Heart left ventricle (tissue), 13 donors: ENCODE measurements at regions not wholly inside any gene's neighbourhood (a gene's known extent, or its start where the extent isn't known, plus 50 kb on each side); places are given as distances from the start of the nearest gene placed in this dataset.

Experiments used
- POLR2A ChIP-seq, 2 donors: fragments of 450-650 bp; IDR thresholded peaks; one replicate each; pipeline ENCODE4 v1.6.1; 2017; ENCODE audit warnings: antibody characterized with exemption in 2 of 2, mild to moderate bottlenecking in 2 of 2, moderate library complexity in 2 of 2
- TF ChIP-seq, protein P1 (sequence below), 12 donors: fragments of 200-600 bp; sonication (generic) in 4 of 12; IDR thresholded peaks; one replicate each; pipeline versions ENCODE4 v1.5.0 to v1.8.0; 2018 to 2022; ENCODE audit warnings: antibody characterized with exemption in 12 of 12, mild to moderate bottlenecking in 5 of 12
- donor health status: ischemic (EF 13 %, LVEDD 7.1; RV severe dilation, severe dysfunction).
- donor health status: DM: no; HTN: yes; CAD: no.
- donor health status: DM: no; HTN: no; CAD: no.
- donor health status: ischemic (EF 25% LVEDD 6.9; RV normal size, moderate dysfunction).
- donor health status: ischemic (EF 25% LVEDD 5.7; RV mildly dilated, moderate dysfunction).
- donor health status: ischemic (EF 35%, LVEDD 5.7; RV mildly dilated, moderate dysfunction).
- donor health status: nonischemic (EF 11% LVEDD 7.7; RV severe dilation, severe dysfunction).
- donor health status: DM: yes; HTN: yes; CAD: no.
- donor health status: PGD.
- donor health status: ischemic (EF 29% LVEDD 5.4; RV normal size, mild dysfunction).
- donor health status: nonischemic (EF 23%, LVEDD 6.1; RV moderate dilation, normal function).

DNA sequence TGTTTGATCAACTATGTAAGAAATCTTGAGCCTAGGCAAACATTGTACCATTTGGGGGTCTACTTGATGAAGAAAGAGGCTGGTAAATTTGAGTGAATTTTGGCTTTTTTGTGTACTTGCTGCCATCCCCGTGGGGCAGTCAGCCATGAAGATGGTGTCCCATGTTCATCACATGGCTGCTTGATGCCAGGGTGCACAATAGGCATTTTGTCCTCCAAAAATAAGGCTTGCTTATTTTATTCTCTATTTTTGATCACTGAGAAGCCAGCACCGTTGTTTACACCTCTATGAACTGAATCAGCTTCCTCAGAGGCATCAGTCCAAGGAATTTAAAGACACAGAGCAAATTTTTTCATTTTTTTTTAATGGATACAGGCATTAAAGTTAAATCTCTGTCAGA lies 1195.7 kb downstream of the AMY1C start:
- TF ChIP-seq, protein P1, sequence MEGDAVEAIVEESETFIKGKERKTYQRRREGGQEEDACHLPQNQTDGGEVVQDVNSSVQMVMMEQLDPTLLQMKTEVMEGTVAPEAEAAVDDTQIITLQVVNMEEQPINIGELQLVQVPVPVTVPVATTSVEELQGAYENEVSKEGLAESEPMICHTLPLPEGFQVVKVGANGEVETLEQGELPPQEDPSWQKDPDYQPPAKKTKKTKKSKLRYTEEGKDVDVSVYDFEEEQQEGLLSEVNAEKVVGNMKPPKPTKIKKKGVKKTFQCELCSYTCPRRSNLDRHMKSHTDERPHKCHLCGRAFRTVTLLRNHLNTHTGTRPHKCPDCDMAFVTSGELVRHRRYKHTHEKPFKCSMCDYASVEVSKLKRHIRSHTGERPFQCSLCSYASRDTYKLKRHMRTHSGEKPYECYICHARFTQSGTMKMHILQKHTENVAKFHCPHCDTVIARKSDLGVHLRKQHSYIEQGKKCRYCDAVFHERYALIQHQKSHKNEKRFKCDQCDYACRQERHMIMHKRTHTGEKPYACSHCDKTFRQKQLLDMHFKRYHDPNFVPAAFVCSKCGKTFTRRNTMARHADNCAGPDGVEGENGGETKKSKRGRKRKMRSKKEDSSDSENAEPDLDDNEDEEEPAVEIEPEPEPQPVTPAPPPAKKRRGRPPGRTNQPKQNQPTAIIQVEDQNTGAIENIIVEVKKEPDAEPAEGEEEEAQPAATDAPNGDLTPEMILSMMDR (IDR thresholded peaks at IDR 0.05): no peak
- TF ChIP-seq POLR2A (IDR thresholded peaks at IDR 0.05): no peak
